ENCODE measurements at regions not wholly inside any gene's neighbourhood (a gene's known extent, or its start where the extent isn't known, plus 50 kb on each side); places are given as distances from the start of the nearest gene placed in this dataset.

DNA sequence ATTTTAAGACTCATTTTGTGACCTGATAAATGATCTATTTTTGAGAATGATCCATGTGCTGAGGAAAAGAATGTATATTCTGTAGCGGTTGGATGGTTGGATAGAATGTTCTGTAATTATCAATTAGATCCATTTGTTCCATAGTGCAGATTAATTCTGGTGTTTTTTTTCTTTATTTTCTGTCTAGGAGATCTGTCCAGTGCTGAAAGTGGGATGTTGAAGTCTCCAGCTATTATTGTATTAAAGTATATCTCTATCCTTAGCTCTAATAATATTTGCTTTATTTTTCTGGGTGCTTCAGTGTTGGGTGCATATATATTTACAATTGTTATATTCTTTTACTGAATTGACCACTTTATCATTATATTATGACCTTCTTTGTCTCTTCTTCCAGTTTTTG is 1344.9 kb upstream of the TENM3 start:
- DNase-seq: no peak

DNA sequence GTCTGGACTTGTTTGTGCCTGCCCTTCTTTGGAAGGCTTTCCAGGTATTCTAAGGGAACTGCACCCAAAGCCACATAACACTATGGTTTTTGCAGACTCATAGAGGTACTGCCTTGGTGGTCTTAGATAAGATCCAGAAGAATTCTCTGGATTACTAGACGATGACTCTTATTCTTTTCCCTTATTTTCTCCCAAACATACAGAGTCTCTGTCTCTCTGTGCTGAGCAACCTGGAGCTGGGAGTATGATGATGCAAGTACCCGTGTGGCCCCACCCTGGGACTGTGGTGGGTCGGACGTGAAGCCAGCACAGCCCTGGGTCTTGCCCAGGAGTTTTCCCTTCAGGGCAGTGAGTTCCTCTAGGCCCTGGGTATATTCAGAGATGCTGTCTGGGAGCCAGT is 1342.4 kb upstream of the TENM3 start:
- DNase-seq: no peak

DNA sequence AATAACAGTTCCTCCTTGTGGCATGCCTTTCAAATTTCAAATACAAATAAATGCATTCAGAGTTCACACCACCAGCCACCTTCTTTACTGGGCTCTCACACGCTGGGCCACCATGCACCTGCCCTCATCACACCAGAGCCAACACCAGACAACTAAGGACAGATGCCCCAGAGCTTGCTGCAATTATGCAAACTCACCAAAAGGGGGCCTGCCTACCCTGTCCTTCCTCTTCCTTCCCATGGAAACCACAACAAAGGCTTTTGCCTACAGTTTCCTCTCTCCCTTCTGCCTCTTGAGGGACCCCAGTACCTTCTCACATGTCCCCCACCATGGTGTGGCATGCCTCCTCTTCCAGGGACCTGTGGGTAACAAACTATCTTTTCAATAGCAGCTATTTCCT is 1333.9 kb upstream of the TENM3 start:
- no peak for DNase-seq

DNA sequence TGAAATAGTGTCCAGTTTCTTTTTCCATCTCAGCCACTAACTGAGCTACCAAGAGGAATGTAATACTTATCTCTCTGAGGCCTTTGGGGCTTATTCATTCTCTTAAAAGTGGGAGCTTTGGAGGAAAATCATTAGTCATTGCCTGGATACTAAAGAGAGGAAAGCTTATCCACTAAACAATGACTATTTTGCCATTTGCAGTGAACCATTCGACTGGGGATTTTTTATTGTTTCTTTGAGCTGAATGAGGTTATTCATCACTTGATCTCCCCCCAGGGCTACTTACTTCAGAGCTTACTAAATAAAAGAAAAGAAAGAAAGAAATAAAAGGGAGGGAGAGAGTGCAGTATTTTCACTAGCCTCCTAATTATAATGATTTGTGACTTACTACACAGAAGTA is 1329.5 kb upstream of the TENM3 start:
- DNase-seq: no peak

DNA sequence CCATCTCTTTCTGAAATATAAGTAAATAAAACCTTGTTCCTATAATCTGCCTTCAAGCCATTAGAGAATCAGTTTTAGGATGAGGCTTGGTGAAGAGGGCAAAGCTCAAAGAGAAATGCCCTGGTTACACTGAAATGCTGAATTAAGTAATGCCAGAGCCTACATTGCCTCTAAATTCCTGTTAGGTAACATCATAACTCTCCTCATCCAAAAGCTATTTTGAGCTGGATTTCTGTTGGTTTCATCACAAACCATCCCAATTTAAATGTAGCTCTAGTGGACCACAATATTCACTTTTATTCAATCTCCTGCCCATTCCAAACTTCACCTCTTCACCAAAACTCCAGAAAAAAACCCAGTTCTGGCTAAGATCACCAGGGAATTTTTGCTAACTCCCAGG is 1319.7 kb upstream of the TENM3 start:
- DNase-seq: no peak

DNA sequence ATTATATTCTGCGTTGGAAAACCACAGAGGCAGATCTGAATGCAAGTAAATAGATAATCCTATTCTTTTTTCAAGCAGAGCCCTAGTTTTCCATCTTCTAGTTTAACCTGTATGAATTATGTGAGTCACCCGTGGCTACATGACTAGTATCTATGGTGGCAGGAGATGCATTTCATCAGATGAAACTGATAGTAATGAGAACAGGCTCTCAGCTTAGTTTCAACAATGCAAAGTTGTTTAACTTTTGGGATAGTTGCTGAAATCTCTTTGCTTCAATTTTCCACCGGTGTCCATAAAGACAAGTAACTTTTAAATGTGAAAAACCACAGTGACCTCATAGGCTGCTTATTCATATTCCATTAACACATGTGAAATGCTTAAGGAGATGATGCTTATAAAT is 1317.4 kb upstream of the TENM3 start:
- DNase-seq: no peak

DNA sequence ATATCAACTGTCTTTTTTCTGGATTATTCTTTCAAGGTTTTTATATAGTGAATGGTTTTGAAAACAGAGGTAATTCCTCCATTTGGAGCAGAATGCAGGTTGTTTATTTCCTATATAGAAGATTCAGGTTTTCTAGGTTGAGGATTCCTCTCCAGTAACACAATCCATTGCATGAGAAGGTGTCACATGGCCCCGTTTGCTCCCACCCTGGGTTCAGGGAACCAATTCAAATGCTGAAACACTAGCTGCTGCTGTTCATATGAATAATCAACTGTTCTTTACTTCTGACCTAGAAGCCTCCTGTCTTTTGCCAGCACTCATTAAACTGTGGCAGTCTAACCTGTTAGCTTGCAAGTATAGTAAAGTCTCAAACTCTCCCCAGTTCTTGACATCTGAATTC is 1316.9 kb upstream of the TENM3 start:
- DNase-seq: no peak

DNA sequence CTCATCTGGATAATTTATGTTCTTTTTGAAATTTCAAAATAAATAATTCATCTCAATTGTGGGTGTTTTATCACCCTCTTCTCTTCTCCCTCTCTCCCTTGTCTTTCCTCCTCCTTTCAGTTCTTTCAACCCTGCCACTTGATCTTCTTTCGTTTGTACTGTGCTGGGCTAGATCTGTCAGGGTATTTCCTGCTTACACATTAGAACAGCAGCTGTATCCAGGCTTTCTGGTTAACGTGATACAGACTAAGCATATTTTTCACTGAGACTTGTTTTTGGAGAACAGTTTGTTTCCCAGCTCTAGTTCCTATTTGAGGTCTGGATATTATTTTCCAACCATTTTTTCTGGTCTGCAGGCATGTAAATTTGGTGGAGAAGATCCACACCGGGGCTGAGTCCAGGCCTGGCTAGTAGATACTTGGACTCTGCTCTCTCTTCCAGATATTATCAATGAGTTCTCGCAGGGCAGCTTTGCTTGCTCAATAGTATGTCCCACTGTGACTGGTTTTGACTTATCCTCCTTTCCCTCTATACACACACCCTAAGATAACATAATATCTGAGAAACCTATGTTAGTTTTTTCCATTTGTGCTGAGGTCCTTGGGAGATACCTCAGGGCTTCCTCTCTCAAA is 1310.7 kb upstream of the TENM3 start:
- DNase-seq: no peak

DNA sequence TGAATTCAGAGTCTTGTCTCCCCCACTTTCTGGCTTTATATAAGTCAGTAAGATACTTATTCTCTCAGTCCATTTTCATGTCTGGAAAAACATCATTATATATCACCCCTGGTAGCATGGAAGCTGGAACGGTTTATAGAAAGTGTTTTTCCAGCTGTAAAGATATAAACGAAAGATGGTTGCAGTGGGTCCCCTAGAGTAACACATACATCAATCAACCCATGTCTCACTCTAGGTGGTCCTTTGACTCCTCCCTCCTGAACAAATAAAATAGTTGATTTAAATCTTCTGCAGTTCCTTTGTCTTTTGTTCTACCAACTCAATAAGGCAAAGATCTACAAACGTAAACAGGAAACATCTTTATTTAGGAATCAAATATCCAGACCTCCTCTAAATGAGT is 1306.1 kb upstream of the TENM3 start:
- DNase-seq: no peak

DNA sequence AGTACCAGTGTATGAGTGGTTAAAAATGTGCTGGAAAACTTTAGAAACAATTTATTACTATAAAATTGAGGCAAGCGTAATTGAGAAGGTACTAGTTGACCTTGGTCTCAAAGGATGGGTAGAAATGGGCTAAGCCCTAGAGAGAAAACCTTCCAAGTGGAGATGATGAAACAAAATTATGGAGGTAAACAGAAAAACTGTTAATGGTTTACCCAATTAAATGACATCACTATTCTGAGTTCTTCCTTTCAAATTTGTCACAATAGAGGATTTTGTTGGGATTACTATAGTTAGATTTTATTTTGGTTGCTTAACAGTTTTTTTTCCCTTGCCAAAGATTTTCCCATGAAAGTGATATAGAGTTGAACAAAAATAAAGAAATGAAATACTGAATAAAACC is 1302.5 kb upstream of the TENM3 start:
- DNase-seq: no peak

DNA sequence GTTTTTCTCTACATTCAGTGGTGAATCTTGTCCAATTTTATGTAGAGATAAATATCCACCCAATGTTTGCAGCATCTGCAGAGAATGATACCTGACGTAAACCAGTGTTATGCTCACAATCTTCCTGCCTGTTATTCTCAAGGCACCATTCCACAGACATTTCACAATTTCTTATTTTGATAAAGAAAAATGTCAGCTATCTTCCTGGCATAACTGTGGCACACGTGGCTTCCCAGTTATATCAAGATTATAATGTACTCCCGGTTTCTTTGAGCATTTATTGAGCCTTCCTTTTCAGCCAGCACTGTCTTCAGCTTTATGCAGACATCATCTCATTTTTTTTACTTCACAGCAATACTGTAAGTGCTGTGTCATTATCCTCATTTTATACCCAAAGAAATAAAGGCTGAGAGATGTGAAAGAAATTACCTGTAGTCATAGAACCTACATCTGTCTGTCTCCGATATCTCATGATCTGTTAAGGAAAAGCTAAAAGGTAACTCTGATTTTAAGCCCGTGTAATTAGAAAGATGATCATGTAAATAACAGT is 1300.8 kb upstream of the TENM3 start:
- DNase-seq: no peak

DNA sequence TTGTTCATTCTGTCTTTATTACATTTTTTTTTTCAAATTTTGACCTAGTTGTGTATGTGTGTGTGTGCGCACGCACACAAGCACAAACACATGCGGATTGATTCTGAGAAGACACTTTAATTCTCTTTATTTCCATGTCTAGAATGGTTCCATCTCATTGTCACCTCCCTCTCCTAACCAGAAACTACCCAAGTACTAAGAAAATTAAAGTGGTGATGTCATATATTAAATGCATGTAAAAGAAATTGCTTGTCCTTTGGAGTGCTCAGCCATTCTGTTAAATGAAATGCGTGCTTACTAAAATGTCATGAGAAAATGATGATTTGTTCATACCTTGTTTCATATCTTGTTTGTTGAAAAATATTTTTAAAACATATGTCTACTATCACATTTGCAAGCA is 1297.0 kb upstream of the TENM3 start:
- no peak for DNase-seq

DNA sequence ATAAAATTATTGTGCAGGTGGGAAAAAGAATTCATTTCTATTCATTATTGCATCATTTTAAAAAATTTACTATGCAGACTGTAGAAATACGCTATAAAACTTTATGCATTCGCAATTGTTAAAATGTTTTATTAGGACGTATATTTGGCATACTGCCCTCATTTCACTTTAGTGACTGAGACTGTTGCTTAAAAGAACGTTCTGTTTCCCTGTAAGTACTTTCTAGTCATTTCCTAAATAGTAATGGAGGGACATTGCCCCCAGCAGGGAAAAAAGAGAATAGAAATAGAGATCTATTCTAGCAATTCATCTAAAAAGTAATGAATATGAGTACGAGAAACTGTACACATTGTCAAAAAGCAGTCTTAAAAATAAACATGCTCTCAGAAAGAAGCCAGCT is 1295.8 kb upstream of the TENM3 start:
- no peak for DNase-seq

DNA sequence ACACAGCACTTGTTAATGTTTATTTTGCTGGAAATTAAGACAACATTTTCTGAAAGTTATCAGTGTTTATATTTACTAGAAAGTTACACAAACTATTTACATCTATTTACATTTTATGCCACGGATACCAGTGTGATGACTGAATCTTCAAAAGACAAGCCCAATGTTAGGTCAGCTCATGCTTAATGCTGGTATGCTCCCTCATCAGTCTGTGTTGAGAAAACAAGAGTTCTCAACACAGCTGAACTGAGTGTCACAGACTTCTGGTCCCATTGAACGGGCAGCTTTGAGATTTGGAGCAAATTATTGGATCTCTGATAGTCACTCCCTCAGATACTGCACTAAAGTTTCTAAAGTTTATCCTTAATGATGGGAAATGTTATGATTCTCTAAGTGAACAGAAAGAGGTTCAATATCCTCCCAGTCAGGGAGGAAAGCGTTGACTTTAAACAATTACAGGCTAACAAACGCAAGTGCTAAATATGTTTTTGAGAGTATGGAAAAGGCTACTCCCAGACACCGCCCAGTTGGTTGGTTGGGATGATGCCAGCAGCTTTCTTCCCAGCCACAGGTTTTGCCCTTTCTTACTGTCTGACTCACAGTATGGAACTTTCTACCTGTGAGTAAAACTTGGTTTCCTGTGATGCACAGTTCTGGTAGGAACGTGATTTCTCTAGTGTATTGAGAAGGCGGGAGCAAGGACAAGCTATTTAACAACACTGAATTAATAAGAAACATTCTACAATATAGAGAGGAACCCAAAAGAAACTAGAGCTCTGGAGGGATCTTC is 1293.6 kb upstream of the TENM3 start:
- DNase-seq: no peak

DNA sequence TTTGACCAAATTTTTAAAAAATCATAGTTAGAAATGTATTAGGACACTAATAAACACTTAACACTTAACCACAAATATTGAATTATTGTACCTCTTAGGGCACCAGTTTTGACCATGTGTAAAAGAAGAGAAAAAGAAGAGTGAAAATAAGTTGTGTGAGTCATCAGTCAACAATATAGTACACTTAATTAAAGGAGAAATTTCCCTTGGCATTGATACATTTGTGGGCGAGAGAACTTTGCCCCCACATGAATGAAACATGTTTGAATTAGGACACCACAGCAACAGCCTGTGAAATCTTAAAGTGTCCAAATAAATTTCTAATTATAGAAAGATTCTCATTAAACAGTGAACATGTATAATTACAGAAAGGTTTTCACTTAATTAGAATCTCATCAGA is 1292.8 kb upstream of the TENM3 start:
- DNase-seq: no peak

DNA sequence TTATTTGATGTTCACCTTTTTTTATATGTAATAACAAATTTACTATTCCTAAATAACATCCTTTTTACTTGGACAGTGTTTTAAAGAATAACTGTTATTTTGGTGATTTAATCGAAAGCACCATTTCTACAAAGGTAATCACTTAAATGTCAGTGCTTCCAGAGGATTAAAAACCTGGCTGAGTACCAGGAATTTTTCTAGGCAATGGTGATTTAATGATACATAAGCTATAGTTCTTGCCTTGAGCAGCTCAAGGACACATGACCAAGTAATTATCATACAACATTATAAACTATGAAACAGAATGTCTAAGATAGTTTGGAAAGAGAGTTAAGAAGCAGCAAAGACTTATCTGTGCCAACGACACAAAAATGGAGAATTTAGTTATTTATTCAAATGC is 1291.9 kb upstream of the TENM3 start:
- DNase-seq: no peak

DNA sequence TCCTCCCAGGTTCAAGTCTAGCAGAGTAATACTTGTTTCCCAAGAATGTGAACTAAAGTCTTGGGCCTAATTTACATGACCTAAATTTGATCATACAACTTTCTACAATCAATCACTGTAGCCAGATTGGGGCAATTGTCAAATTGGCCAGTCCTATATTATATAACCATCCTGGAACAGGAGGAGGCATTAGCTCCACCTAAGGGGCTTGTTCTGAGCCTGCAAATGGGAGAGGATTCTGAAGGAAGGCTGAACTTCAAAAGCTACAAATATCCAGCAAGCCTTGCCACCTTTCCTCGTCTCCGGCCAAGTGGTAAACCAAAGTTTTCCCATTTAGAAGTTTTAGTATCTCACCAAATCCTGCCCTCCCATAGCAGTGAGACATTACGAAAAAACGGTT is 1289.6 kb upstream of the TENM3 start:
- DNase-seq: no peak

DNA sequence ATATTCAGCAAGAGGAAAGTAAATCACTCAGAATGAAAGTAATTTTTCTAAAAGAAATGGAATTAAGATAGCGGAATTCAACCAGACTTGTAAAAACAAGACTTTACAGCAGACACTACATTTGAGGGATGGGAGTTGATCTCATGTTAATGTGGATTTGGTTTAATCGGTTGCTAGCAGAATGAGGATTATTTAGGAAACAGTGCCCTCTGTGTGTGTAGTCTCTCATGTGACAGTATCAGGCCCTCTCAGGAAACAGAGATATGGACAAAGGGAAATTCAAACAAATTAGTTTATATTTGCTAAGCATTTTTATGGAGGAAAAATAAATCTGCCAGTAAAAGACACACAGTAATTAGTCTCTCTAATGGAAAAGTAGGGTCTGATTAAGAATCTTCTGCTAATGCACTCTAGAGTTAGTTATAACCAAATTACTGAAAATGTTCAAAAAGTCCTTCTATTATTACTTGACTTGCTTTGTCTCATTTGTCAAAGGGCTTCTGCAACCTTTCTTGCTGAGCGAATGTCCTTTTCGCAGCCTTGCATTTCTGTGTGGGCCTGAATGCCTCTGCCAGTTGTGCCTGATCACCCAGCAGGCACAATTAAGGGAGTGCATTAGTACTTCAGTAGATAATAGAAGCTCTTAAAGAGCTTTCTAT is 1282.3 kb upstream of the TENM3 start:
- DNase-seq: no peak

DNA sequence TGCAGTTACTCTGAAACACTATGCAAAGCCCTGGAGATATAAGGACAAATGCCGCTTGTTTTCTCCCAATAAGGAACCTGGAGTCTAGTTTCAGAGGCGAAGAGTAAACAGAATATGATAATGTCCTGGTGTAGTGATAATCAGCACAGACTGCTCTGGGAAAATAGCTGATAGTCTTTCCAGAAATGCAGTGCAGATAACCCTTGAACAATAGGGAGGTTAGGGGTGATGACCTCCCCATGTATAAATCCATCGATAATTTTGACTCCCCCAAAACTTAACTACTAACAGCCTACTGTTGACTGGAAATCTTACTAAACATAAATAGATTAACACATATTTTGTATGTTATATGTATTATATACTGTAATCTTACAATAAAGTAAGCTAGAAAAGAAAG is 1280.9 kb upstream of the TENM3 start:
- DNase-seq: no peak

DNA sequence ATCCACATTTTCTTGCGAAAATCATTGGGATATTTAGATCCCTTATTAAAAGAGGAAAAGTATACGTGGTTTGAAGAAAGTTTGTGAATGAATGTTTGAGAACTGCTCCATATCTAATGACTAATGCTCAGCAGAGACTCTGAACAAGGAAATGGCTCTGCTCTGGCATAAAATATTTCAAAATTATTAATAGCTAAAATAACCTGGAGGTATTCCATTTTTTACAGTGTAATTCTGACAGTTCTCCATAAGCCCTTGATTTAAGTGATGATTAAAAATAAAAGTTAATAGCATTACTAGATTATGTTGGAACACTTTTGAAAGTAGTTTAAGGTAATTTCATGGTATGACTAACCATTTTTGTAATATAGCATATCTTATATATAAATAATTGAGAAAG is 1276.9 kb upstream of the TENM3 start:
- no peak for DNase-seq

DNA sequence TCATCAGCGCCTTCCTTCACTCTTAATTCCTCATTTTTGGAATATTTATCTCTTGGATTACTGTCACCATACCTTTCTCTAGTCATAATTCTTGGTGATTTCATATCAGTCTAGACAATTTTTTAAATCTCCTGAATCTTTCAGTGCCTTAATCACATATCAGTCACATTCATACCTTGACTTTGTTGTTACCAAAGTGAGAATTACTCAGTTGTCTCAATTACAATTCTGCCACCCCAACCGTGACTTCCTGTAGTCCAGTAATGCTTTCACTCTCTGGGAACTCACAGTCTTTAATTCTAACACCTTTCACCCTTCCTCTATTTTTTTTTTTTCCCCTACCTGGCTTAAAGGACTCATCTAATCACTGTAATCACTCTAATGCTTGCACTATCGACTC is 1275.3 kb upstream of the TENM3 start:
- no peak for DNase-seq

DNA sequence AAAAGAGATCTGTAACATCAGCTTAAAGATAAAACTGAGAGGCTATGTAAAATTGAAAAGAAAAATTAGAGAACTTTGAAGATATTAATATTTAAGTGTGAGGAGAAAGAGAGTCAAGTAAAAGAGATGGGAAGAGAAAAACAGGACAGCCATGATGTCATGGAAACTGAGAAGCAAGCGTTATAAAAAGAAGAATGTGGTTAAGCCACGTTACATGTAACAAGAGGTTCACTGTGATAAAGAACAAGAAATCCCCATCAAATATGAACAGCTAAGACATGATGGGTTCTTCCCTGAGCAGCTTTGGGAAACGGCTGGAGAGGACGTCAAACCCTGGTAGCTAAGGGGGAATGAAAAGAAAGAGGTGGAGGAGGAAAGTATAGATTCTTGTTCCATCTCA is 1269.3 kb upstream of the TENM3 start:
- no peak for DNase-seq

DNA sequence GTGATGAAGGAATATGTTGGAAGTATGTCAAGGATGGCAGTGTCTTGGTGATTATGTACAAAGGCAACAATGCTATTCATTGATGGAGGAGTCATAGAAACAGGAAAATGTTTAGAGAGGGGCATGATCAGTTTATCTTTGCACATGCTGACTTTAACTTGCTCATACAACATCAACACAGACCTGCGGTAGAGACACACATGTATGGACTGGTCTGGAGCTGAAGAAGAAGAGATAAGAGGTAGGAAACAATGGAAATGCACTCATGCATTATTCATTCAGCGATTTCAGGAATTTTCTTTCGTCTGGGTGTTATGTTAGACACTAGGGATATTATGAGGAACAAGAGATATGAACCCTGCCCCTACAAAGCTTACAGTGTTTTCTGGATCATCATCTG is 1252.3 kb upstream of the TENM3 start:
- no peak for DNase-seq

DNA sequence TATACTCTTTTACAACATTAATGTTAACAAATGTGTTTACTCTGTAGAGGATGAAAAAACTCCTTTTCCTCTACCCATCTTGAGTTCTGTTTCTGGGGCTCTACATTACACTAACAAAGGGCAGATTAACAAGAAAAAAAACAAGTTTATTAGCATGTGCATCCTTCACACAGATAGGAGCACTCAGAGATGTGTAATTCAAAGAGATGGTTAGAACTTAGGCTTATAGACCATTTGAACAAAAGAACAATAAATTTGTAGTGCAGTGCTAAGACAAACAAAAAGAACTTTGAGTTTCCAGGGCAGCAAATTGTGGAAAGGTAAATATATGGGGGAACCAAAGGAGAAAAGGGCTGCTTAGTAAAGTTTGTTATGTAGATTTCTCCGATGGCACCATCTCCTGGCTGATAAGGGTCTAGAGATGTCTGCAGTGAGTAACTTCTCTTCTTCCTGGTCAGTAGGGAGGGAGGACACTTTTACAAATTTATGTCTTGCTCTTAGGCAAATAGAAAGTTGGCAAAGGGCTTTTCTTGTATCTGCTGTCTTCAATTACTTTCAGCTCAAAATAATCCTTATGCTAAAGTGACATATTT is 1249.9 kb upstream of the TENM3 start:
- no peak for DNase-seq
